ENCODE measurements at regions not wholly inside any gene's neighbourhood (a gene's known extent, or its start where the extent isn't known, plus 50 kb on each side); places are given as distances from the start of the nearest gene placed in this dataset.

DNA sequence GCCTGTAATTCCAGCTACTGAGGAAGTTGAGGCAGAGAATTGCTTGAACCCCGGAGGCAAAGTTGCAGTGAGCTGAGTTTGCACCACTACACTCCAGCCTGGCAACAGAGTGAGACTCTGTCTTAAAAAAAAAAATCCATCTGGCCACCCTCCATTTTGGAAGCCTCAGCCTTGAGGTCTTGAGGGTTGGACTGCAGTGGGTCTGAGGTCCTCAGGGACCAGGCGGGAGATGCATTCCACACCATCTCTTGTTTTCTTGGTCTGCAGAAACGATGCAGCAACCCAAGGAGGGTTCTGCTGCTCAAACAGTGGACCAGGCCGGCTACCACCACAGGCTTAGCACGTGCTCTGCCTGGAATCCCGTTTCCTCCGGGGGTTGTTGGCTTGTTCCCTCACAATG is 299.3 kb downstream of the FGF9 start:
- TF ChIP-seq, protein P1, sequence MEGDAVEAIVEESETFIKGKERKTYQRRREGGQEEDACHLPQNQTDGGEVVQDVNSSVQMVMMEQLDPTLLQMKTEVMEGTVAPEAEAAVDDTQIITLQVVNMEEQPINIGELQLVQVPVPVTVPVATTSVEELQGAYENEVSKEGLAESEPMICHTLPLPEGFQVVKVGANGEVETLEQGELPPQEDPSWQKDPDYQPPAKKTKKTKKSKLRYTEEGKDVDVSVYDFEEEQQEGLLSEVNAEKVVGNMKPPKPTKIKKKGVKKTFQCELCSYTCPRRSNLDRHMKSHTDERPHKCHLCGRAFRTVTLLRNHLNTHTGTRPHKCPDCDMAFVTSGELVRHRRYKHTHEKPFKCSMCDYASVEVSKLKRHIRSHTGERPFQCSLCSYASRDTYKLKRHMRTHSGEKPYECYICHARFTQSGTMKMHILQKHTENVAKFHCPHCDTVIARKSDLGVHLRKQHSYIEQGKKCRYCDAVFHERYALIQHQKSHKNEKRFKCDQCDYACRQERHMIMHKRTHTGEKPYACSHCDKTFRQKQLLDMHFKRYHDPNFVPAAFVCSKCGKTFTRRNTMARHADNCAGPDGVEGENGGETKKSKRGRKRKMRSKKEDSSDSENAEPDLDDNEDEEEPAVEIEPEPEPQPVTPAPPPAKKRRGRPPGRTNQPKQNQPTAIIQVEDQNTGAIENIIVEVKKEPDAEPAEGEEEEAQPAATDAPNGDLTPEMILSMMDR (IDR thresholded peaks at IDR 0.05): no peak
- TF ChIP-seq JUND (IDR thresholded peaks at IDR 0.05) (no peak), CHD2 (IDR thresholded peaks at IDR 0.05; ENCODE audit: low read length, partially characterized antibody) (no peak), REST (IDR thresholded peaks at IDR 0.05; ENCODE audit: low read depth, low read length) (no peak), YY1 (IDR thresholded peaks at IDR 0.05; ENCODE audit: low read depth) (no peak)

Data from SK-N-SH (cell line).